ENCODE measurements at regions not wholly inside any gene's neighbourhood (a gene's known extent, or its start where the extent isn't known, plus 50 kb on each side); places are given as distances from the start of the nearest gene placed in this dataset.
"Not testable (repeated sequence)": the region's sequence is repeated elsewhere in the genome, so short reads cannot be mapped to it uniquely, and the experiment has no call there.

DNA sequence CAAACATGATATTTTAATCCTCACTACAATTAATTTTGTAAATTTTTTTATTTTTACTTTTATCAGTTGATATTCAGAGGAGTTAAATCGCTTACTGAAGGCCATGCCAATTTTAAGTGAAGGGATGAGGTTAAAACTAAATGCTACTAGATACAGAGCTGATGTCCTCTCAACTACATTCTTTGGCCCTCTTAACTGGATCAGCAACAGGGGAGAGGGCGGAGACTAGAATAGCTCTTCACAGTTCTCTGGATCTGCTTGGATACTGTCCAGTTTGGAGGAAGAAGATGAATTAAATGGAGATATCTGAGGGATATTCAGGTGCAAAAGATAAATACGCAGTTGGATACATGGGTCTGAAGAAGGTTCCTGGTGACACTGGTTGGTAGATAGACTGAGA lies 85.6 kb upstream of the LYSMD4 start:
- ChIA-PET CTCF (interaction anchor here (1.2 kb wide), 1 partner anchor 10 kb away, joined by 4 read pairs; no protein-coding TSS in a partner anchor), POLR2A (no interaction called here)
- TF ChIP-seq, protein P1, sequence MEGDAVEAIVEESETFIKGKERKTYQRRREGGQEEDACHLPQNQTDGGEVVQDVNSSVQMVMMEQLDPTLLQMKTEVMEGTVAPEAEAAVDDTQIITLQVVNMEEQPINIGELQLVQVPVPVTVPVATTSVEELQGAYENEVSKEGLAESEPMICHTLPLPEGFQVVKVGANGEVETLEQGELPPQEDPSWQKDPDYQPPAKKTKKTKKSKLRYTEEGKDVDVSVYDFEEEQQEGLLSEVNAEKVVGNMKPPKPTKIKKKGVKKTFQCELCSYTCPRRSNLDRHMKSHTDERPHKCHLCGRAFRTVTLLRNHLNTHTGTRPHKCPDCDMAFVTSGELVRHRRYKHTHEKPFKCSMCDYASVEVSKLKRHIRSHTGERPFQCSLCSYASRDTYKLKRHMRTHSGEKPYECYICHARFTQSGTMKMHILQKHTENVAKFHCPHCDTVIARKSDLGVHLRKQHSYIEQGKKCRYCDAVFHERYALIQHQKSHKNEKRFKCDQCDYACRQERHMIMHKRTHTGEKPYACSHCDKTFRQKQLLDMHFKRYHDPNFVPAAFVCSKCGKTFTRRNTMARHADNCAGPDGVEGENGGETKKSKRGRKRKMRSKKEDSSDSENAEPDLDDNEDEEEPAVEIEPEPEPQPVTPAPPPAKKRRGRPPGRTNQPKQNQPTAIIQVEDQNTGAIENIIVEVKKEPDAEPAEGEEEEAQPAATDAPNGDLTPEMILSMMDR (IDR thresholded peaks at IDR 0.05; ENCODE audit: control extremely low read depth, extremely low read depth, low read depth, missing control alignments): no peak
- no peak for DNase-seq (ENCODE audit: extremely low spot score)

- POLR2A ChIA-PET; CTCF ChIA-PET; DNase-seq (ENCODE audit: extremely low spot score): not testable (repeated sequence)
Measured at GRCh38 chr15:99816862-99817261, 83.6 kb upstream of the LYSMD4 start.

- POLR2A ChIA-PET; DNase-seq (ENCODE audit: extremely low spot score); CTCF ChIA-PET: not testable (repeated sequence)
Measured at GRCh38 chr15:99810663-99811062, 77.4 kb upstream of the LYSMD4 start.

- POLR2A ChIA-PET; DNase-seq (ENCODE audit: extremely low spot score); CTCF ChIA-PET: not testable (repeated sequence)
Measured at GRCh38 chr15:99799854-99800250, 66.6 kb upstream of the LYSMD4 start.

DNA sequence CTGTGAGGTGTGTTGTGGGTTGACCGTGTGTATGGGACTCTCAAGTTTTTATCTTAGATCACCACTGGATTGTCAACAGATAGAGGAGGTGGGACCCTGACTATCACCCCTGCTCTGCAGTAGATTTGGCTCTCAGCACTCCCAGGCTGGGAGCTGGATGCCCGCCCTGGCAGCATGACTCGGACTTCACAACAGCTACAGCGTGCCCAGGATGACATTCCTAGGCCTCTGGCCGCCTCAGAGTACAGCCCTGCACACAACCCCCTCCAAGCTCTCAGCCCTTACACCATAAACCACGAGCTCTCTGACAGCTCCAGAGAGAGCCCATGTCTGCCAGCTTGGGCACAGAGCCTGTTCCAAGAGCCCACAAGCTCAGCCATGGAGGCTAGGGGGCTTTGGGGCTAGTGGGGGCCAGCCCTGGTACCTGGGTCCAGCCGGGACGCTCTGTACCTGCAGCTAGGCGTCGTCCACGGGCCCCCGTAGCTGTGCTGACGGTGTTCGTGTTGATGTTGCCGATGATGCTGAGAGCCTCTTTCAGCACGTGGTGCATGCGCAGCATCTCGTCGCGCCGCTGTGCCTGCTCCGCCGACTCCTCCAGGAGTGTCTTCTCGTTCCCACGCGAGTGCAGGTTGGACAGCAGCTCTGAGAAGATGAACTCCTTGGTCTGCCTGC lies 66.1 kb upstream of the LYSMD4 start:
- CTCF ChIA-PET: interaction anchor here (1.0 to 1.1 kb wide), 3 partner anchors 20 to 526 kb away, joined by 3 read pairs; no protein-coding TSS in a partner anchor
- DNase-seq (ENCODE audit: extremely low spot score); POLR2A ChIA-PET: not testable (repeated sequence)

- DNase-seq (ENCODE audit: extremely low spot score); POLR2A ChIA-PET: not testable (repeated sequence)
- CTCF ChIA-PET: interaction anchor here (0.8 kb wide), 1 partner anchor 525 kb away, joined by 3 read pairs; no protein-coding TSS in a partner anchor
Measured at GRCh38 chr15:99796940-99797870, 64.0 kb upstream of the LYSMD4 start.

DNA sequence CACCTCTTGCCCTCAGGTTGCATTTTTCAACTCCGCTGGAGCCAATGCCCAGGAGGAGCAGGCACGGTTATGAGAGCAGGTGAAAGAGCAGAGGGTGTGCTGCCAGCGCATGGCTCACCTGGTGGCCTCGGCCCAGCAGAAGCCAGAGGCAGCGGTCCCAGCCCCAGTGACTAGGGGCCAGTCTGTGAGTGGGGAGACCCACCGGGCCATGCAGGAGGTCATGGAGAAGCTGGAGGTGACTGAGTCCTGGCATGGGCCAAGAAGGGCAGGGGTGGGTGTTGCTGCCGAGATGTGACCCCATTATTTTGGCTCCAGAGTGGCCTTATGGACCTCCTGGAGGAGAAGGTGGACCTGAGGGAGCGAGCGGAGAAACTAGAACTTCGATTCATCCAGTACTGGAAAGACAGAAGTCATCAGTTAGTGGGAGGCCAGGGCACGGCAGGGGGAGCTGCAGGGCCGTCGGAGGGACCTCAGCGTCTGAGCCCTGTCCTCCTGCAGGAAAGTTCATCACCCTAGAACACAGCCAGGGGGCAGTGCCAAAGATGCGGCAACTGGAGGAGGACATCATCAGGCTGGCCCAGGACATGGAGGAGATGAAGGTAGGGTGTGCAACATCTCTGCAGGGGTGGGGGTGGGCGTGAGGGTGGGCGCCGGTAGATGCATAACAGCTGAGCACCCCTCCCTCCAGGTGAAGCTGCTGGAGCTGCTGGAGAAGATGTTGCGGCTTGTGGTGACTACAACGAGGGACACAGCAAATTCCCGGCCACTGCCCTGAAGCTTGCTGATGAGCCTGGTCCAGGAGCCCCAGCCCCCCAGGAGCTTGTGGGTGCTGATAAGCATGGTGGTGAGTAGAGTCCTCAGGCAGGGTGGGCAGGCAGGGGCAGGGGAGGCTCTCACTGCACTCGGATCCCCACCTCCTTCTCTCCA lies 58.9 kb upstream of the LYSMD4 start:
- CTCF ChIA-PET: interaction anchor here (1.4 kb wide), 1 partner anchor 691 kb away, joined by 3 read pairs; no protein-coding TSS in a partner anchor
- DNase-seq (ENCODE audit: extremely low spot score); POLR2A ChIA-PET: not testable (repeated sequence)

- DNase-seq (ENCODE audit: extremely low spot score); POLR2A ChIA-PET: not testable (repeated sequence)
- CTCF ChIA-PET: interaction anchor here (1.2 to 1.4 kb wide), 2 partner anchors 518 to 689 kb away, joined by 3 to 9 read pairs; no protein-coding TSS in a partner anchor
Measured at GRCh38 chr15:99790751-99791150, 57.5 kb upstream of the LYSMD4 start.

GRCh38 chr15:99788156-99788555 lies 54.9 kb upstream of the LYSMD4 start:
- TF ChIP-seq, protein P1 (IDR thresholded peaks at IDR 0.05; ENCODE audit: control extremely low read depth, extremely low read depth, low read depth, missing control alignments): no peak
- ChIA-PET CTCF (no interaction called here), POLR2A (no interaction called here)
- DNase-seq (ENCODE audit: extremely low spot score): no peak

DNA sequence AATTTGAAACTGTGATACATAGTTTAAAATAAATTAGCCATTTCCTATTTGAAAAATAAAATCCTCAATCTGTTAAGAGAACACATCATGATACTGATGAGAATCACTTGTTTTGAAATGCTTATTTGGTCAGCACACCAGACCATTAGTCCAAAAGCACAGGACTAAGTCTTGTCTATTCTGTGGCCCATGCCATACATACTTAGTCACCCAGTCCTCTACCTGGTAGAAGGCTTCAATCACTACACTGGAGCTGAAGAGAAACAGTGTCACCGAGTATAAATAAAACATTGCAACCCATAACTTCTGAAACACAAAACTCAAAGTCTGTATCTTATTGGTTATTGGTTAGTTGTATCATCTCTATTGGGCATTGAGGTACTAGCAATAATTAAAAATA lies 51.6 kb upstream of the LYSMD4 start:
- POLR2A ChIA-PET; DNase-seq (ENCODE audit: extremely low spot score); CTCF ChIA-PET: not testable (repeated sequence)

GRCh38 chr15:99783918-99784619 lies 50.8 kb upstream of the LYSMD4 start:
- POLR2A ChIA-PET; DNase-seq (ENCODE audit: extremely low spot score); CTCF ChIA-PET: not testable (repeated sequence)
